Peyer's patch (tissue), 4 donors: ENCODE measurements at regions not wholly inside any gene's neighbourhood (a gene's known extent, or its start where the extent isn't known, plus 50 kb on each side); places are given as distances from the start of the nearest gene placed in this dataset.
A peak's percentile ranks its signal among the peaks of the same experiment; 100 is the strongest.

Experiments
- DNase-seq, 3 donors: peaks; one replicate each; pipeline ENCODE4 v3.0.0-alpha.2; 2017 to 2019
- H3K27ac ChIP-seq, 4 donors: fragments of 200-600 bp; sonication (generic); one replicate each; pipeline ENCODE4 v1.5.1; 2016 to 2019
- H3K27me3 ChIP-seq, 2 donors: fragments of 200-600 bp; sonication (generic); one replicate each; pipeline ENCODE4 v1.5.1; 2019
- H3K36me3 ChIP-seq, 3 donors: fragments of 200-600 bp; sonication (generic); one replicate each; pipeline ENCODE4 v1.5.1; 2016 to 2019
- H3K4me1 ChIP-seq, 4 donors: fragments of 200-600 bp; sonication (generic); one replicate each; pipeline ENCODE4 v1.5.1; 2016 to 2019
- H3K4me3 ChIP-seq, 4 donors: fragments of 200-600 bp; sonication (generic); 1 replicate in 3 of 4; 2 replicates in 1 of 4; pipeline ENCODE4 v1.5.1; 2016 to 2019; ENCODE audit warnings: mild to moderate bottlenecking in 1 of 4
- H3K9me3 ChIP-seq, 4 donors: fragments of 200-600 bp; sonication (generic); one replicate each; pipeline ENCODE4 v1.5.1; 2016 to 2019; ENCODE audit warnings: mild to moderate bottlenecking in 1 of 4
- CTCF ChIP-seq, 6 experiments: fragments of 450-650 bp in 4 of 6; fragments of 200-600 bp in 2 of 6; sonication (generic) in 1 of 6; IDR thresholded peaks; one replicate each; pipeline ENCODE4 v1.5.1; 2017 to 2019; ENCODE audit warnings: antibody characterized with exemption in 6 of 6, mild to moderate bottlenecking in 3 of 6, moderate library complexity in 1 of 6
- POLR2A ChIP-seq, 2 donors: fragments of 450-650 bp; IDR thresholded peaks; one replicate each; pipeline ENCODE4 v1.5.1; 2017; ENCODE audit warnings: antibody characterized with exemption in 2 of 2, mild to moderate bottlenecking in 2 of 2, moderate library complexity in 2 of 2

GRCh38 chr10:4061441-4061951, 276.5 kb upstream of the KLF6 start:
- H3K4me1 ChIP-seq, result peaks cover 0 to 19% (median 8%) of the 10 kb centered on the region in 4 donors
- H3K4me3 ChIP-seq, result no peak overlapping the region
- H3K27ac ChIP-seq, result peak overlapping the region; percentile 0 to 83 (median 58)
- H3K9me3 ChIP-seq, result no peaks in the 10 kb centered on the region
- H3K27me3 ChIP-seq, result no peaks in the 10 kb centered on the region
- TF ChIP-seq POLR2A (IDR thresholded peaks at IDR 0.05), result peak; percentile 18 to 29
- no peak for TF ChIP-seq CTCF (IDR thresholded peaks at IDR 0.05)
- H3K36me3 ChIP-seq, result no peaks in the 10 kb centered on the region
- DNase-seq, result peak in 2 of 3 donors; percentile 84 to 87

- no peaks in the 10 kb centered on the region for H3K27me3 ChIP-seq
- H3K27ac ChIP-seq, result peak overlapping the region in 2 of 4 donors; percentile 31 to 57
- no peaks in the 10 kb centered on the region for H3K36me3 ChIP-seq
- no peak overlapping the region for H3K4me3 ChIP-seq
- peaks cover 0 to 19% (median 8%) of the 10 kb centered on the region in 4 donors for H3K4me1 ChIP-seq
- no peak for DNase-seq
- no peak for TF ChIP-seq POLR2A (IDR thresholded peaks at IDR 0.05)
- no peak for TF ChIP-seq CTCF (IDR thresholded peaks at IDR 0.05)
- no peaks in the 10 kb centered on the region for H3K9me3 ChIP-seq
Observed at GRCh38 chr10:4059471-4060138, 274.6 kb upstream of the KLF6 start.

GRCh38 chr10:4058514-4059029, 273.6 kb upstream of the KLF6 start:
- peak overlapping the region in 2 of 4 donors; percentile 57 to 67 for H3K27ac ChIP-seq
- no peaks in the 10 kb centered on the region for H3K9me3 ChIP-seq
- H3K27me3 ChIP-seq, result no peaks in the 10 kb centered on the region
- H3K4me1 ChIP-seq, result peaks cover 0 to 19% (median 8%) of the 10 kb centered on the region in 4 donors
- no peak for TF ChIP-seq CTCF (IDR thresholded peaks at IDR 0.05)
- no peak for TF ChIP-seq POLR2A (IDR thresholded peaks at IDR 0.05)
- no peaks in the 10 kb centered on the region for H3K36me3 ChIP-seq
- no peak for DNase-seq
- peak overlapping the region in 1 of 4 donors; percentile 4 for H3K4me3 ChIP-seq

GRCh38 chr10:4057725-4058513, 272.9 kb upstream of the KLF6 start:
- TF ChIP-seq CTCF (IDR thresholded peaks at IDR 0.05) (no peak), POLR2A (IDR thresholded peaks at IDR 0.05) (no peak)
- peak overlapping the region in 1 of 4 donors; percentile 4 for H3K4me3 ChIP-seq
- no peaks in the 10 kb centered on the region for H3K9me3 ChIP-seq
- H3K4me1 ChIP-seq, result peaks cover 0 to 19% (median 8%) of the 10 kb centered on the region in 4 donors
- peak overlapping the region in 2 of 4 donors; percentile 57 to 67 for H3K27ac ChIP-seq
- H3K36me3 ChIP-seq, result no peaks in the 10 kb centered on the region
- no peaks in the 10 kb centered on the region for H3K27me3 ChIP-seq
- DNase-seq, result no peak

GRCh38 chr10:4057021-4057420, 272.0 kb upstream of the KLF6 start:
- Histone ChIP-seq H3K36me3 (no peaks in the 10 kb centered on the region), H3K4me3 (no peak overlapping the region), H3K27me3 (no peaks in the 10 kb centered on the region), H3K9me3 (no peaks in the 10 kb centered on the region), H3K4me1 (peaks cover 0 to 13% (median 8%) of the 10 kb centered on the region in 4 donors), H3K27ac (no peak overlapping the region)
- TF ChIP-seq POLR2A (IDR thresholded peaks at IDR 0.05) (no peak), CTCF (IDR thresholded peaks at IDR 0.05) (no peak)
- no peak for DNase-seq
